ENCODE measurements at regions not wholly inside any gene's neighbourhood (a gene's known extent, or its start where the extent isn't known, plus 50 kb on each side); places are given as distances from the start of the nearest gene placed in this dataset.
A peak's percentile ranks its signal among the peaks of the same experiment; 100 is the strongest.

GRCh38 chr20:11193241-11193640 lies 519.4 kb upstream of the JAG1 start:
- no peaks in the 10 kb centered on the region for H3K9me3 ChIP-seq
- H3K27ac ChIP-seq (replicated peaks in 1 of 4) = no peak overlapping the region
- H3K4me1 ChIP-seq = peaks cover 0 to 19% (median 0%) of the 10 kb centered on the region in 4 donors
- no peak overlapping the region for H3K4me3 ChIP-seq
- DNase-seq (ENCODE audit: extremely low spot score) = no peak
- H3K36me3 ChIP-seq = no peaks in the 10 kb centered on the region
- no peaks in the 10 kb centered on the region for H3K27me3 ChIP-seq
- intact Hi-C loops (cut with DNase I) = no loop called here
- TF ChIP-seq POLR2AphosphoS5 (IDR thresholded peaks at IDR 0.05) (no peak), CTCF (IDR thresholded peaks at IDR 0.05) (no peak), EP300 (IDR thresholded peaks at IDR 0.05) (no peak)

- WGBS = 76% methylated on average over 6 of the region's 6 CpGs
- DNase-seq (ENCODE audit: extremely low spot score) = no peak
- H3K4me1 ChIP-seq = peaks cover 0 to 19% (median 0%) of the 10 kb centered on the region in 4 donors
- H3K27ac ChIP-seq (replicated peaks in 1 of 4) = peak overlapping the region in 1 of 4 donors; percentile 48
- TF ChIP-seq POLR2A (IDR thresholded peaks at IDR 0.05; ENCODE audit: low read depth) = no peak
- TF ChIP-seq CTCF (IDR thresholded peaks at IDR 0.05) = no peak
- no peak for TF ChIP-seq POLR2AphosphoS5 (IDR thresholded peaks at IDR 0.05)
- intact Hi-C loops (cut with DNase I) = no loop called here
- no peaks in the 10 kb centered on the region for H3K9me3 ChIP-seq
- H3K4me3 ChIP-seq = no peak overlapping the region
- no peaks in the 10 kb centered on the region for H3K27me3 ChIP-seq
- H3K36me3 ChIP-seq = no peaks in the 10 kb centered on the region
These were observed 521.4 kb upstream of the JAG1 start for GRCh38 chr20:11195169-11195568.

DNA sequence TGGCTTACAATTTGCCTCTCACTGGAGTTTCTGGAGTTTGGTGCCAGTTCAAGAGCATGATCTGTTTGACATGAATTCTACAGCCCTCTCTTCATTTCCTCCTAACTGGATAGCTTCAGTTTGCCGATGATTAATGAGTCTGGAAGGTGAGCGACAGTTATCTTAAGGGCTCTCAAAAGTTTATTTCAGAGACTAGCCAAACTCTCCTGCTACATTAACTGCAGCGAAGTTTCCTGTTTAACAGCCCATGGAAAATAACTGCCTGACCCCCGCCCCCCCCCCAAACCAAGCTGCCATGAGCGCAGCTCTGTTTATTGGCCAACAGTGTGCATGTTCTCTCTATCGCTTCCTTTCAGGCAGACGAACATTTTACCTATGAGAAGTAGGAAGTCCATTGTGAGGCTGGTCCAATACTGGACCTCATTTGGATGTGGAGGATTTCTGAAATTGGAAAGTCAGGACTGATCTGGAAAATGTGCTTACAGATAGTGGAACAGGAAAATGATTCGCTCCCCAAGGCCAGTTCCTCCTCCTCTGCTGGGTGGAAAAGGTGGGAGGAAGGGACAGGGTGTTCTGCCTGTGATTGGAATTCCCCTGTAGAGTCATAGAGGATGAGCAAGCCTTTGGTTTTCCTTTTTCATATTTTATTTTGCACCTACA lies 522.2 kb upstream of the JAG1 start:
- TF ChIP-seq POLR2AphosphoS5 (IDR thresholded peaks at IDR 0.05) (peak in 1 of 2 donors; percentile 4), CTCF (IDR thresholded peaks at IDR 0.05) (no peak)
- H3K4me1 ChIP-seq = peaks cover 0 to 19% (median 0%) of the 10 kb centered on the region in 4 donors
- no peak for DNase-seq (ENCODE audit: extremely low spot score)
- H3K27me3 ChIP-seq = no peaks in the 10 kb centered on the region
- H3K4me3 ChIP-seq = no peak overlapping the region
- H3K36me3 ChIP-seq = no peaks in the 10 kb centered on the region
- intact Hi-C loops (cut with DNase I) = no loop called here
- H3K9me3 ChIP-seq = no peaks in the 10 kb centered on the region
- WGBS = 78% methylated on average over 7 of the region's 8 CpGs
- H3K27ac ChIP-seq (replicated peaks in 1 of 4) = peak overlapping the region in 1 of 4 donors; percentile 48

- DNase-seq (ENCODE audit: extremely low spot score) = no peak
- H3K4me1 ChIP-seq = peaks cover 0 to 19% (median 0%) of the 10 kb centered on the region in 4 donors
- H3K27ac ChIP-seq (replicated peaks in 1 of 4) = no peak overlapping the region
- intact Hi-C loops (cut with DNase I) = no loop called here
- TF ChIP-seq POLR2A (IDR thresholded peaks at IDR 0.05; ENCODE audit: low read depth) (no peak), CTCF (IDR thresholded peaks at IDR 0.05) (no peak), EP300 (IDR thresholded peaks at IDR 0.05) (no peak), POLR2AphosphoS5 (IDR thresholded peaks at IDR 0.05) (no peak)
- no peaks in the 10 kb centered on the region for H3K9me3 ChIP-seq
- H3K36me3 ChIP-seq = no peaks in the 10 kb centered on the region
- H3K4me3 ChIP-seq = no peak overlapping the region
- no peaks in the 10 kb centered on the region for H3K27me3 ChIP-seq
These were observed 524.1 kb upstream of the JAG1 start for GRCh38 chr20:11197851-11198250.

DNA sequence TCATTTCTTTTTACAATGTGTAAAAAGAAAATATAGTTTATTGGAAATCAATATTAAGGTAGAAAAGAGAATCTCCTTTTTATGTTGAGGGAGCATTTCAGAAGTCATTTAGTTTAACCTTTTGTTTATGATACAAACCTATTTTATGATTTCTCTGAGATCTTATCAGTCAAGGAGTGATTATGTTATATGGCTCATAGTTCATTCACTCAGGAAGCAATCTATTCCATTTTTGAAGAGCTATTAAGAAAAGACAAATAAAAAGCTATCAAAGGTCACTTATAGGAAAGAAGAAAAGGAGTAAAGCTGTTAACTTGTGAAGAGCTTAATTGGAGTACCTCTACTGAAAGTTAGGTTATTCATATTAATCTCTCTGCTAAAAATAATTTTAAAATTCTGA lies 526.6 kb upstream of the JAG1 start:
- no peaks in the 10 kb centered on the region for H3K36me3 ChIP-seq
- no peak overlapping the region for H3K4me3 ChIP-seq
- H3K9me3 ChIP-seq = no peaks in the 10 kb centered on the region
- no peaks in the 10 kb centered on the region for H3K27me3 ChIP-seq
- H3K4me1 ChIP-seq = peaks cover 1 to 15% (median 7%) of the 10 kb centered on the region in 4 donors
- TF ChIP-seq EP300 (IDR thresholded peaks at IDR 0.05) = no peak
- TF ChIP-seq CTCF (IDR thresholded peaks at IDR 0.05) = no peak
- TF ChIP-seq POLR2AphosphoS5 (IDR thresholded peaks at IDR 0.05) = no peak
- no peak for TF ChIP-seq POLR2A (IDR thresholded peaks at IDR 0.05; ENCODE audit: low read depth)
- intact Hi-C loops (cut with DNase I) = no loop called here
- no peak for DNase-seq (ENCODE audit: extremely low spot score)
- no peak overlapping the region for H3K27ac ChIP-seq (replicated peaks in 1 of 4)
